HL-60/S4 (cell line): ENCODE measurements at regions not wholly inside any gene's neighbourhood (a gene's known extent, or its start where the extent isn't known, plus 50 kb on each side); places are given as distances from the start of the nearest gene placed in this dataset.

Experiments
- in situ Hi-C: fragments of 300-500 bp; cut with MboI; formaldehyde crosslinking; loops from 2 replicates; pipeline ENCODE4 v1.14.3; 2022; ENCODE audit warnings: low sequenced_read_pairs

- in situ Hi-C loops, result loop anchor here (25.0 kb wide), 1 partner anchor 526 kb away; no protein-coding TSS in a partner anchor
These were observed 50.6 kb upstream of the UQCRFS1 start for GRCh38 chr19:29263305-29264135.

GRCh38 chr19:29264897-29265296 lies 51.9 kb upstream of the UQCRFS1 start:
- in situ Hi-C loops, result loop anchor here (25.0 kb wide), 1 partner anchor 528 kb away; no protein-coding TSS in a partner anchor

GRCh38 chr19:29265436-29265835 lies 52.5 kb upstream of the UQCRFS1 start:
- in situ Hi-C loops, result loop anchor here (25.0 kb wide), 1 partner anchor 528 kb away; no protein-coding TSS in a partner anchor

GRCh38 chr19:29266001-29266400 lies 53.0 kb upstream of the UQCRFS1 start:
- in situ Hi-C loops, result loop anchor here (25.0 kb wide), 1 partner anchor 529 kb away; no protein-coding TSS in a partner anchor

GRCh38 chr19:29266603-29267002 lies 53.7 kb upstream of the UQCRFS1 start:
- in situ Hi-C loops, result loop anchor here (25.0 kb wide), 1 partner anchor 529 kb away; no protein-coding TSS in a partner anchor

- in situ Hi-C loops, result loop anchor here (25.0 kb wide), 1 partner anchor 530 kb away; no protein-coding TSS in a partner anchor
These were observed 54.8 kb upstream of the UQCRFS1 start for GRCh38 chr19:29267701-29268100.

GRCh38 chr19:29268103-29268502 lies 55.2 kb upstream of the UQCRFS1 start:
- in situ Hi-C loops, result loop anchor here (25.0 kb wide), 1 partner anchor 531 kb away; no protein-coding TSS in a partner anchor

- in situ Hi-C loops, result loop anchor here (25.0 kb wide), 1 partner anchor 532 kb away; no protein-coding TSS in a partner anchor
These were observed 55.9 kb upstream of the UQCRFS1 start for GRCh38 chr19:29268721-29269393.

GRCh38 chr19:29269641-29270040 lies 56.7 kb upstream of the UQCRFS1 start:
- in situ Hi-C loops, result loop anchor here (25.0 kb wide), 1 partner anchor 532 kb away; no protein-coding TSS in a partner anchor

GRCh38 chr19:29271341-29271740 lies 58.4 kb upstream of the UQCRFS1 start:
- in situ Hi-C loops, result loop anchor here (25.0 kb wide), 1 partner anchor 534 kb away; no protein-coding TSS in a partner anchor

- in situ Hi-C loops, result loop anchor here (25.0 kb wide), 1 partner anchor 535 kb away; no protein-coding TSS in a partner anchor
These were observed 59.0 kb upstream of the UQCRFS1 start for GRCh38 chr19:29271911-29272310.

GRCh38 chr19:29273000-29273640 lies 60.2 kb upstream of the UQCRFS1 start:
- in situ Hi-C loops, result loop anchor here (25.0 kb wide), 1 partner anchor 536 kb away; no protein-coding TSS in a partner anchor

- in situ Hi-C loops, result loop anchor here (25.0 kb wide), 1 partner anchor 437 kb away; the partner anchor contains the start of gene C19orf12
These were observed 62.3 kb upstream of the UQCRFS1 start for GRCh38 chr19:29275266-29275665.

- in situ Hi-C loops, result loop anchor here (25.0 kb wide), 1 partner anchor 435 kb away; the partner anchor contains the start of gene C19orf12
These were observed 64.2 kb upstream of the UQCRFS1 start for GRCh38 chr19:29277102-29277501.

GRCh38 chr19:29278716-29279115 lies 65.8 kb upstream of the UQCRFS1 start:
- in situ Hi-C loops, result loop anchor here (25.0 kb wide), 1 partner anchor 434 kb away; the partner anchor contains the start of gene C19orf12

- in situ Hi-C loops, result loop anchor here (25.0 kb wide), 1 partner anchor 429 kb away; the partner anchor contains the start of gene C19orf12
These were observed 70.4 kb upstream of the UQCRFS1 start for GRCh38 chr19:29283366-29283765.

- in situ Hi-C loops, result loop anchor here (25.0 kb wide), 1 partner anchor 427 kb away; the partner anchor contains the start of gene C19orf12
These were observed 72.3 kb upstream of the UQCRFS1 start for GRCh38 chr19:29285187-29285687.

GRCh38 chr19:29285878-29286277 lies 72.9 kb upstream of the UQCRFS1 start:
- in situ Hi-C loops, result loop anchor here (25.0 kb wide), 1 partner anchor 426 kb away; the partner anchor contains the start of gene C19orf12

GRCh38 chr19:29287061-29287460 lies 74.1 kb upstream of the UQCRFS1 start:
- in situ Hi-C loops, result loop anchor here (25.0 kb wide), 1 partner anchor 425 kb away; the partner anchor contains the start of gene C19orf12

- in situ Hi-C loops, result loop anchor here (25.0 kb wide), 1 partner anchor 424 kb away; the partner anchor contains the start of gene C19orf12
These were observed 75.3 kb upstream of the UQCRFS1 start for GRCh38 chr19:29288256-29288655.
